ENCODE measurements at regions not wholly inside any gene's neighbourhood (a gene's known extent, or its start where the extent isn't known, plus 50 kb on each side); places are given as distances from the start of the nearest gene placed in this dataset.
"Not testable (repeated sequence)": the region's sequence is repeated elsewhere in the genome, so short reads cannot be mapped to it uniquely, and the experiment has no call there.

DNA sequence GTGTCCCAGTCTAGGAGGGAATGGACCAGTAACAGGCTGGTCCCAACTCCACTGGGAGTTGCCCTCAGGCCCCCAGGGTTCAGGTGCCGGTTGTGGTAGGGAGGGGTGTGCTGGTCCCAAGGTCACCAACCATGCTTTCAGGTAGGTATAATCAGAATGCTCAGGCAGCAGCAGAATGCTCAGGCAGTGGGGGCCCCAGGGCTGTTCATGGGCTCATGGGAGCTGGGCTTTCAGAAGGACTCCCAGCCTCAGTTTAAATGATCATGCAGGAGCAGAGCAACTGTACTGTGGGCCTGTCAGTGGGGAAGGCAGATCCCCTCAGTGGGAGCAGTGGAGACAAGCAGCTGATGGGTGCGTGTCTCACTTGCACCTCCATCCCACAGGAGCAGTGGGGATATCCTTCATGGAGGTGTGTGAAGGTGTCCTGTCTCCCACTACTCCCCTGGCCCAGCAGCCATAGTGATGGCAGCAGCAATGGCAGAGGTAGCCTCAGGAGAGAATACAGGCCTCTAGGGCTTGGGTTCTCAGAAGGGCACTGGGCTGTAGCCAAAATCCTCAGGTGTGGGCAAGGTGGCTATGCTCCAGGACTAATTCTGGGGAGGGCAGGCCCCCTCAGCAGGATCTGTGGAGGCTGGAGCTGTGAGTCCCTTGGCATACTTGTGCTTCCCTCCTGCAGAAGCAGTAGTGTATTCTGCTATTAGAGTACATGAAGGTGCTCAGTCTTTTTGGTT, 917.3 kb upstream of the B3GALT2 start:
- no peak for DNase-seq (ENCODE audit: low spot score)
- peak; percentile 24 for ATAC-seq
- intact Hi-C loops (cut with DNase I): no loop called here

- DNase-seq (ENCODE audit: low spot score) (no peak), ATAC-seq (no peak)
- intact Hi-C loops (cut with DNase I): no loop called here
Measured at GRCh38 chr1:194103101-194103500, 916.7 kb upstream of the B3GALT2 start.

- DNase-seq (ENCODE audit: low spot score): no peak
- intact Hi-C loops (cut with DNase I): no loop called here
Measured at GRCh38 chr1:194102607-194103006, 916.2 kb upstream of the B3GALT2 start.

DNA sequence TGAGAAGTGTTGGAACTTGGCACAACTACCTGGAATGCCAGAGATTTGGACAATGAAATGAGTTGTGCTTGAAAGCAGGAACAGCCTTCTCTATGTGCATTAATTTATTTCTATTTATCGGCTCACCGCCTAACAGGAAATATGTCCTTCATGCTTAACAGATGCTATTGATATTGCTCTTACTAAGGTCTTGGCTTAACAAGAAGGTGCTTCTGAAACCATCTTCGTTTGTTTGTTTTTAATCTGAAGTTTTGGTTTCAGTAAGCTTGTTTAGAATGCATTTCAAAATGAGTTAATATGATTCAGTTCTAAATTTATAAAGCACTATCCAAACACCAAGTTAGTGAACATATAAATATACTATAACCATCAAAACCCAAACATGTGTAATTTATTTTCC, 898.3 kb upstream of the B3GALT2 start:
- intact Hi-C loops (cut with DNase I): loop anchor here (5.0 kb wide), 1 partner anchor 1552 kb away; no protein-coding TSS in a partner anchor

More at GRCh38 chr1:194102607-194103006, 916.2 kb upstream of the B3GALT2 start:
- no peak for ATAC-seq

GRCh38 chr1:194081444-194081843, 895.0 kb upstream of the B3GALT2 start:
- DNase-seq (ENCODE audit: low spot score) (no peak), ATAC-seq (no peak)
- intact Hi-C loops (cut with DNase I): no loop called here

More for the DNA sequence above, 898.3 kb upstream of the B3GALT2 start:
- no peak for DNase-seq (ENCODE audit: low spot score)
- ATAC-seq: no peak

- intact Hi-C loops (cut with DNase I): no loop called here
- DNase-seq (ENCODE audit: low spot score) (no peak), ATAC-seq (no peak)
Measured at GRCh38 chr1:194080826-194081225, 894.4 kb upstream of the B3GALT2 start.

DNA sequence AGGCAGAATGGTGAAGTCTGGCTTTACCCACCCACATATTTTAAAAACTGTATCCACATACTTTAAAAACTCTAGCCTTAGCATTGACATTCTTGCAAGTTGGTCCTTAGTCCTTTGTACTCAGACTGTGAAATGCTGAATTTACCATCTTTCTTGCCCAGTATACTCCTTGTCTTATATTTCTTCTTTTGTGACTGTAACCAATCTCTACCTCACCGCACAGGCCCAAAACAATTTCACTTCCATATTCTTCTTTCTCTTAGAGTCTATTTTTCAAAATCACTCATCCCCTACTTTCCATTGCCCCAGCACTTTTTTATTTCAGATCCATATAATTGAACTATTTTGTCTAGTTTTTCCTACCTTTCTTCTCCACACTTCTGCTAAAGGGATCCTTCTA, 892.4 kb upstream of the B3GALT2 start:
- intact Hi-C loops (cut with DNase I): no loop called here
- no peak for ATAC-seq

DNA sequence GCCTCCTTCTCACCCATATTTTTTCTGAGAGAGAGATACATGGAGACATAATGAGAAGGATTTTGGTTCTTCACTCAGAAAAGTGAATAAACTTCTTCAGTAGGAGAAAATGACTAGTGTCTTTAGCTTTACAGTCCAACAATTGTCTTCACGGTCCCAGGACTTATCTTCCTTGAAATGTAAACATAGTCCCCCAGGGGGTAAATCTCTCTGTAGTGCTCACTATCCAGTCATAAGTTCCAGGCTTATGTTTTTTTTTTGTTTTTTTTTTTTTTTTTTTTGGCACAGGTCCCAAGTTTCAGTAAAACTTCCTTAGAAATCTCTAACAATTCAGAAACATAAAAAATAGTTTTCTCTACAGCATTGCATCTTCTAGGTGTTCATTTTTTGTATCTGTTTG, 890.2 kb upstream of the B3GALT2 start:
- intact Hi-C loops (cut with DNase I): no loop called here
- DNase-seq (ENCODE audit: low spot score) (no peak), ATAC-seq (no peak)

More for the DNA sequence above, 892.4 kb upstream of the B3GALT2 start:
- DNase-seq (ENCODE audit: low spot score): no peak

GRCh38 chr1:194073833-194074232, 887.4 kb upstream of the B3GALT2 start:
- DNase-seq (ENCODE audit: low spot score) (no peak), ATAC-seq (no peak)
- intact Hi-C loops (cut with DNase I): no loop called here

- DNase-seq (ENCODE audit: low spot score) (no peak), ATAC-seq (no peak)
- intact Hi-C loops (cut with DNase I): no loop called here
Measured at GRCh38 chr1:194071205-194071604, 884.8 kb upstream of the B3GALT2 start.

- ATAC-seq (no peak), DNase-seq (ENCODE audit: low spot score) (no peak)
- intact Hi-C loops (cut with DNase I): no loop called here
Measured at GRCh38 chr1:194069831-194070218, 883.4 kb upstream of the B3GALT2 start.

DNA sequence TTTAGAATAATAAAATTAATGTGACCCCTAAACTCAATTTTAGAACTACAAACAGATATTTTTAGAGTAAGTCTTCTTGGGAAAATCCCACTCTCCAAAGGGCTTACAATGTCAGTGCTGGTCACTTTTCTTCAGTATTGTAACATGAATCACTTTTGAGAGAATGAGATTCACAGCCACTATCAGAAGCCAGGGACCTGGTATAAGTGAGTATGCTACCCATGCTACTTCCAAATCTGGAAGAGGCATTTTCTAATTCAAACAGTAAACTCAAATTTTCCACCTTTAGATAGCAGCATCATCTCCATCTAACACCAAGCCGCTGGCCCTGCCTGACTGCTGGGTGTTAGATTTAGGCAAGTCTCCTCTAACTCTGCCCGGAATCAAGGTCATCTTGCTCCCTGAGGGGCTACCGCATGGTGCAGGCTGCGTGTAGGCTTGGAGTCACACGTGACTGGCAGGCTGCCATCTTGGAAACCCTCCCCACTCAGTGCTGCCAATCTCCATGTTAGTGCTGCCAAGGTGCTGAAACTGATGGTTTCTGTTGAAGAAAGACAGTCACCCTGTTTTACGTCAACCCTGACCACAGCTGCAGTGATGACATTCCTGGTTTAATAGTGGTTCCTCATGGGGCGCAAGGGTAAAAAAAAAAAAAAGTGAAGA, 882.9 kb upstream of the B3GALT2 start:
- intact Hi-C loops (cut with DNase I): no loop called here
- no peak for DNase-seq (ENCODE audit: low spot score)
- peak; percentile 36 for ATAC-seq

- intact Hi-C loops (cut with DNase I): no loop called here
- DNase-seq (ENCODE audit: low spot score) (no peak), ATAC-seq (no peak)
Measured at GRCh38 chr1:194068446-194069167, 882.2 kb upstream of the B3GALT2 start.

DNA sequence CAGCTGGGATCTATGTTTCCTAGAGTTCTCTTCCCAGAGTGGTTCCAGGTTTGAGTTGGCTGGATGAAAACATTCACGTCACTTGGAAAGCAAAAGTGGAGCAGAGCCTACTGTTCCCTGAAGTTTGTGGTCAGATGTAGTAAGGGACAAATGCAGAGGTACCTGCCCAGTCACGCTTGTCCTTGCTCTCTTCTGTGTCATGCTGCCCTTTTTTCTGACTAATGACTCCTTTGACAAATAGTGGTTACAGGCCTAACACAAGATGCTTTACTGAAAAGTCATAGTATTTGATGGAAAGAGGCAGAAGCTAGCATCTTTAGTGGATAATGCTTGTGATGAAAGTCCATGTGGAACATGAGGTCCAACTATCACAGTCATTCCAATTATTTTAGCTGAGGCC, 881.4 kb upstream of the B3GALT2 start:
- no peak for ATAC-seq
- no peak for DNase-seq (ENCODE audit: low spot score)
- intact Hi-C loops (cut with DNase I): no loop called here

- intact Hi-C loops (cut with DNase I): no loop called here
- no peak for ATAC-seq
- DNase-seq (ENCODE audit: low spot score): no peak
Measured at GRCh38 chr1:194062962-194063361, 876.5 kb upstream of the B3GALT2 start.

DNA sequence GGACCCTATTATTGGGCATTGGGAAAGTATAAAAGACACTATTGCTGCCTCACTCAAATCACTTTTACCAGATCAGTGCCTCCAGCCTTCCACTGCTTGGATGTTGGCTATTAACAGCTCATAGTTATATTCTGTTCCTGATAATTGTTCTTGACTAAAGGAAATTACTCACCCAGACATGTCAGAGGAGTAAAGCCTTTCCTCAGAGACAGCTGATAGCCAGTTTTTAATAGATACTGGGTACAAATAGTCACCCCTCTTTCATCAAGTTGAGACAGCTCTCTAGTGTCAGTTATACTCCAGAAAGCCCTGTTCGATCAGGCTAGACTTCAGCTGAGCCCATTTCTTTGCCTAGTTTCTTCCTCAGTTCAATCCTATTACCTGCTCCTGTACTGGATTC, 876.1 kb upstream of the B3GALT2 start:
- intact Hi-C loops (cut with DNase I): no loop called here
- no peak for DNase-seq (ENCODE audit: low spot score)
- ATAC-seq: no peak

GRCh38 chr1:194060481-194060880, 874.1 kb upstream of the B3GALT2 start:
- intact Hi-C loops (cut with DNase I): no loop called here
- DNase-seq (ENCODE audit: low spot score) (no peak), ATAC-seq (no peak)

GRCh38 chr1:194058268-194058667, 871.9 kb upstream of the B3GALT2 start:
- intact Hi-C loops (cut with DNase I); DNase-seq (ENCODE audit: low spot score); ATAC-seq: not testable (repeated sequence)

GRCh38 chr1:194056169-194056568, 869.8 kb upstream of the B3GALT2 start:
- DNase-seq (ENCODE audit: low spot score) (no peak), ATAC-seq (peak; percentile 28)
- intact Hi-C loops (cut with DNase I): no loop called here

GRCh38 chr1:194055536-194055935, 869.1 kb upstream of the B3GALT2 start:
- intact Hi-C loops (cut with DNase I): no loop called here
- DNase-seq (ENCODE audit: low spot score) (no peak), ATAC-seq (no peak)
